Neural cell (in vitro differentiated cells): ENCODE measurements at regions not wholly inside any gene's neighbourhood (a gene's known extent, or its start where the extent isn't known, plus 50 kb on each side); places are given as distances from the start of the nearest gene placed in this dataset.

ENCODE experiments used
- EP300 ChIP-seq: fragments of 450-650 bp; conservative IDR thresholded peaks from 2 replicates; pipeline ENCODE4 v1.6.1; 2014; ENCODE audit warnings: antibody characterized with exemption, mild to moderate bottlenecking, moderate library complexity; ENCODE audit not compliant: poor library complexity, severe bottlenecking
- EZH2 ChIP-seq: fragments of 200-600, 300-800 bp; shearing (Covaris generic), sonication (generic); IDR thresholded peaks from 2 replicates; pipeline ENCODE4 v1.6.1; 2014; ENCODE audit warnings: antibody characterized with exemption, low read length, borderline replicate concordance, mild to moderate bottlenecking; ENCODE audit not compliant: insufficient read depth, poor library complexity, severe bottlenecking
- POLR2AphosphoS5 ChIP-seq: IDR thresholded peaks from 2 replicates; pipeline ENCODE4 v1.6.1; 2012
- RAD21 ChIP-seq: fragments of 450-650 bp; conservative IDR thresholded peaks from 2 replicates; pipeline ENCODE4 v1.6.1; 2014; ENCODE audit warnings: antibody characterized with exemption, mild to moderate bottlenecking, moderate library complexity
- SMC3 ChIP-seq: fragments of 450-650 bp; conservative IDR thresholded peaks from 2 replicates; pipeline ENCODE4 v1.6.1; 2014; ENCODE audit warnings: antibody characterized with exemption, mild to moderate bottlenecking, moderate library complexity; ENCODE audit not compliant: poor library complexity
- TF ChIP-seq, protein P1 (sequence below): fragments of 450-650 bp; IDR thresholded peaks from 2 replicates; pipeline ENCODE4 v1.5.1; 2014; ENCODE audit warnings: antibody characterized with exemption, mild to moderate bottlenecking, moderate library complexity; ENCODE audit not compliant: poor library complexity, severe bottlenecking

DNA sequence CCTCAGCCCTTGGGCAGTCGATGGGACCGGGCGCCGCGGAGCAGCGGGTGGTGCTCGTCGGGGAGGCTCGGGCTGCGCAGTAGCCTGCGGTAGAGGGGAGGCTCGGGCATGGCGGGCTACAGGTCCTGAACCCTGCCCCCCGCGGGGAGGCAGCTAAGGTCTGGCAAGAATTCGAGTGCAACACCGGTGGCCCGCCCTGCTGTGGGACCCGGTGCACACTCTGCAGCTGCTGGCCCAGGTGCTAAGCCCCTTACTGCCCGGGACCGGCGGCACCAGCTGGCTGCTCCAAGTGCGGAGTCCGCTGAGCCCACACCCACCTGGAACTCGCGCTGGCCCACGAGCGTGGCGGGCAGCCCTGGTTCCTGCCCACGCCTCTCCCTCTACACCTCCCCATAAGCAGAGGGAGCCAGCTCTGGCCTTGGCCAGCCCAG, 377.7 kb upstream of the RBMS3 start:
- TF ChIP-seq, protein P1, sequence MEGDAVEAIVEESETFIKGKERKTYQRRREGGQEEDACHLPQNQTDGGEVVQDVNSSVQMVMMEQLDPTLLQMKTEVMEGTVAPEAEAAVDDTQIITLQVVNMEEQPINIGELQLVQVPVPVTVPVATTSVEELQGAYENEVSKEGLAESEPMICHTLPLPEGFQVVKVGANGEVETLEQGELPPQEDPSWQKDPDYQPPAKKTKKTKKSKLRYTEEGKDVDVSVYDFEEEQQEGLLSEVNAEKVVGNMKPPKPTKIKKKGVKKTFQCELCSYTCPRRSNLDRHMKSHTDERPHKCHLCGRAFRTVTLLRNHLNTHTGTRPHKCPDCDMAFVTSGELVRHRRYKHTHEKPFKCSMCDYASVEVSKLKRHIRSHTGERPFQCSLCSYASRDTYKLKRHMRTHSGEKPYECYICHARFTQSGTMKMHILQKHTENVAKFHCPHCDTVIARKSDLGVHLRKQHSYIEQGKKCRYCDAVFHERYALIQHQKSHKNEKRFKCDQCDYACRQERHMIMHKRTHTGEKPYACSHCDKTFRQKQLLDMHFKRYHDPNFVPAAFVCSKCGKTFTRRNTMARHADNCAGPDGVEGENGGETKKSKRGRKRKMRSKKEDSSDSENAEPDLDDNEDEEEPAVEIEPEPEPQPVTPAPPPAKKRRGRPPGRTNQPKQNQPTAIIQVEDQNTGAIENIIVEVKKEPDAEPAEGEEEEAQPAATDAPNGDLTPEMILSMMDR: no peak
- TF ChIP-seq EZH2 (no peak), POLR2AphosphoS5 (no peak), RAD21 (no peak), SMC3 (no peak), EP300 (no peak)
